ENCODE measurements at regions not wholly inside any gene's neighbourhood (a gene's known extent, or its start where the extent isn't known, plus 50 kb on each side); places are given as distances from the start of the nearest gene placed in this dataset.

DNA sequence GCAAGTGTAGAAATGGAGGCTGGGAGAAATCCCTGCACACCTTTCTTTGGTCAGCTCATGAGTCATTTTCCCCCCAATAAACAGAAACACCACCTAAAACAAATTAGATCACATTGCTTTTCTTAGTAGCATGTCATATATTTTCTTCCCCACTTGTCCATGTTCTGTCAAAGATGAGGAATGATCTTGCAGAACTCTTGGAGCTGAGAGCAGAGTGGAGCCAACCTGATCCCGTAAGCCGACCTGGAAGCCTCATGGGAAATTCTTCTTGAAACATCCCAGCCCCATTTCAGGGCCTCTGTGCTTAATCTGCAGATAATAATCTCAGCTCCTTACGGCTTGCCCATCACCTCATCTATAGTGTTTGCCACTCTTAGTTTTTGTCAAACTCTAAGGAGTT is 284.6 kb upstream of the ELAC2 start:
- TF ChIP-seq, protein P1, sequence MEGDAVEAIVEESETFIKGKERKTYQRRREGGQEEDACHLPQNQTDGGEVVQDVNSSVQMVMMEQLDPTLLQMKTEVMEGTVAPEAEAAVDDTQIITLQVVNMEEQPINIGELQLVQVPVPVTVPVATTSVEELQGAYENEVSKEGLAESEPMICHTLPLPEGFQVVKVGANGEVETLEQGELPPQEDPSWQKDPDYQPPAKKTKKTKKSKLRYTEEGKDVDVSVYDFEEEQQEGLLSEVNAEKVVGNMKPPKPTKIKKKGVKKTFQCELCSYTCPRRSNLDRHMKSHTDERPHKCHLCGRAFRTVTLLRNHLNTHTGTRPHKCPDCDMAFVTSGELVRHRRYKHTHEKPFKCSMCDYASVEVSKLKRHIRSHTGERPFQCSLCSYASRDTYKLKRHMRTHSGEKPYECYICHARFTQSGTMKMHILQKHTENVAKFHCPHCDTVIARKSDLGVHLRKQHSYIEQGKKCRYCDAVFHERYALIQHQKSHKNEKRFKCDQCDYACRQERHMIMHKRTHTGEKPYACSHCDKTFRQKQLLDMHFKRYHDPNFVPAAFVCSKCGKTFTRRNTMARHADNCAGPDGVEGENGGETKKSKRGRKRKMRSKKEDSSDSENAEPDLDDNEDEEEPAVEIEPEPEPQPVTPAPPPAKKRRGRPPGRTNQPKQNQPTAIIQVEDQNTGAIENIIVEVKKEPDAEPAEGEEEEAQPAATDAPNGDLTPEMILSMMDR (IDR thresholded peaks at IDR 0.05; ENCODE audit: insufficient read depth, low read length, poor library complexity, severe bottlenecking) = no peak
- TF ChIP-seq EZH2phosphoT487 (conservative IDR thresholded peaks at IDR 0.05; ENCODE audit: low read length) = no peak

All from SU-DHL-6 (cell line).